Tibial nerve (tissue), 4 donors: ENCODE measurements at regions not wholly inside any gene's neighbourhood (a gene's known extent, or its start where the extent isn't known, plus 50 kb on each side); places are given as distances from the start of the nearest gene placed in this dataset.

Source experiments
- DNase-seq, 2 donors: peaks; one replicate each; pipeline ENCODE4 v3.0.0-alpha.2; 2019; ENCODE audit warnings: low spot score in 2 of 2
- H3K27ac ChIP-seq, 4 donors: fragments of 200-600 bp; sonication (generic) in 3 of 4; one replicate each; pipeline ENCODE4 v1.5.1; 2017 to 2019; ENCODE audit warnings: mild to moderate bottlenecking in 1 of 4
- H3K27me3 ChIP-seq, 2 donors: fragments of 200-600 bp; sonication (generic) in 1 of 2; one replicate each; pipeline versions ENCODE4 v1.5.1 to v1.6.0; 2017 to 2019
- H3K36me3 ChIP-seq, 3 donors: fragments of 200-600 bp; sonication (generic); one replicate each; pipeline ENCODE4 v1.5.1; 2018 to 2019
- H3K4me1 ChIP-seq, 4 donors: fragments of 200-600 bp; sonication (generic) in 3 of 4; one replicate each; pipeline ENCODE4 v1.5.1; 2017 to 2019
- H3K4me3 ChIP-seq, 4 donors: fragments of 200-600 bp; sonication (generic) in 3 of 4; one replicate each; pipeline ENCODE4 v1.5.1; 2017 to 2019; ENCODE audit warnings: mild to moderate bottlenecking in 1 of 4, moderate library complexity in 1 of 4
- H3K9me3 ChIP-seq, 4 donors: fragments of 200-600 bp; sonication (generic) in 3 of 4; one replicate each; pipeline ENCODE4 v1.5.1; 2017 to 2019
- EP300 ChIP-seq, 2 donors: sonication (generic); formaldehyde crosslinking; IDR thresholded peaks; one replicate each; pipeline ENCODE4 v1.6.1; 2017; ENCODE audit warnings: antibody characterized with exemption in 2 of 2, mild to moderate bottlenecking in 1 of 2
- POLR2A ChIP-seq, 2 donors: fragments of 450-650 bp; IDR thresholded peaks; one replicate each; pipeline ENCODE4 v1.6.1; 2017; ENCODE audit warnings: antibody characterized with exemption in 2 of 2, mild to moderate bottlenecking in 2 of 2, moderate library complexity in 2 of 2
- WGBS, 2 donors: methylation state at CpG; one replicate each; pipeline ENCODE4 v1.1.5; 2018; 5-methylcytosine and 5-hydroxymethylcytosine counted together
- TF ChIP-seq, protein P1 (sequence below), 5 experiments: fragments of 200-600 bp in 3 of 5; fragments of 450-650 bp in 2 of 5; sonication (generic) in 3 of 5; IDR thresholded peaks; one replicate each; pipeline ENCODE4 v1.5.1; 2016 to 2019; ENCODE audit warnings: antibody characterized with exemption in 5 of 5, mild to moderate bottlenecking in 3 of 5, moderate library complexity in 2 of 5

DNA sequence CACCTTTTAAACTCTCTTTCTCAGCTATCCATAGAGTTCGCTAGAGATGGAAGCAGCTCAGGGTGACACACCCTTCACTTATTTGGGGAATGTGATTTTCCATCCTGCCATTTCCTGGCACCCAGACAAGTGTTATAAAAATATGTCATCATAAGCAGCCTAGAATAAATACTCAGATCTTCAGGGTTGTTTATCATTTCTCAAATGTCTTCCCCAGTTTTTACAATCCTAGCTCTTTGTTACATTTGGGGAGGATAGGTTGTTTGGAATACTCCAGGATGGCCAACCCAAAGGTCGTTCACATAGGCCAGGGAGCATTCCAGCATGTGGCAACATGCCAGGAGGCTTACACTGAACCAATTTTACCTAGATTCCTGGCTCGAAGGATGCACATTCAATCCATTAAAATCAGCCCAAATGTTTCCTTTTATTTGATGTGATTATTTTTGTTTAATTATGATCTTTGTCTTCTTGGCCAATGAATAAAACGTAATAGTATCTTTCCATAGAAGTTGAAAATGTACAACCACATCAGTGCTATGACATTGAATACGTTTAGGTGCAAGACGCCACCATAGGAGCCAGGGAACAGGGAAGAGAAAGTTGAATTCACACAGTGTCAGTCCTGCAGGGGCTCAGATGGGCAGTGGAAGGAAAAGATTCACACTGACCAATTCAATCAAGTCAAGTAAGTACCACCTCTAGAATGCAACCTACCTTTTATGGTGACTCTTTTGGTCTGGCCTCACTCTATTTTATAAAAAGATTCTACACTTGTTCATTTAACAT, 537.7 kb upstream of the MDFIC2 start:
- peaks cover 0 to 23% (median 0%) of the 10 kb centered on the region in 4 donors for H3K4me1 ChIP-seq
- H3K9me3 ChIP-seq: no peaks in the 10 kb centered on the region
- TF ChIP-seq EP300 (IDR thresholded peaks at IDR 0.05) (peak in 1 of 2 donors; percentile 75), POLR2A (IDR thresholded peaks at IDR 0.05) (no peak)
- H3K27ac ChIP-seq: peak overlapping the region in 2 of 4 donors; percentile 2 to 46
- peak in 1 of 2 donors; percentile 54 for DNase-seq
- no peaks in the 10 kb centered on the region for H3K27me3 ChIP-seq
- no peak overlapping the region for H3K4me3 ChIP-seq
- H3K36me3 ChIP-seq: no peaks in the 10 kb centered on the region
- 49 to 55% methylated on average over 6 of the region's 6 CpGs for WGBS, 2 donors

GRCh38 chr3:70840106-70840870, 527.9 kb upstream of the MDFIC2 start:
- H3K36me3 ChIP-seq: no peaks in the 10 kb centered on the region
- DNase-seq: no peak
- TF ChIP-seq EP300 (IDR thresholded peaks at IDR 0.05): no peak
- no peak for TF ChIP-seq POLR2A (IDR thresholded peaks at IDR 0.05)
- TF ChIP-seq, protein P1, sequence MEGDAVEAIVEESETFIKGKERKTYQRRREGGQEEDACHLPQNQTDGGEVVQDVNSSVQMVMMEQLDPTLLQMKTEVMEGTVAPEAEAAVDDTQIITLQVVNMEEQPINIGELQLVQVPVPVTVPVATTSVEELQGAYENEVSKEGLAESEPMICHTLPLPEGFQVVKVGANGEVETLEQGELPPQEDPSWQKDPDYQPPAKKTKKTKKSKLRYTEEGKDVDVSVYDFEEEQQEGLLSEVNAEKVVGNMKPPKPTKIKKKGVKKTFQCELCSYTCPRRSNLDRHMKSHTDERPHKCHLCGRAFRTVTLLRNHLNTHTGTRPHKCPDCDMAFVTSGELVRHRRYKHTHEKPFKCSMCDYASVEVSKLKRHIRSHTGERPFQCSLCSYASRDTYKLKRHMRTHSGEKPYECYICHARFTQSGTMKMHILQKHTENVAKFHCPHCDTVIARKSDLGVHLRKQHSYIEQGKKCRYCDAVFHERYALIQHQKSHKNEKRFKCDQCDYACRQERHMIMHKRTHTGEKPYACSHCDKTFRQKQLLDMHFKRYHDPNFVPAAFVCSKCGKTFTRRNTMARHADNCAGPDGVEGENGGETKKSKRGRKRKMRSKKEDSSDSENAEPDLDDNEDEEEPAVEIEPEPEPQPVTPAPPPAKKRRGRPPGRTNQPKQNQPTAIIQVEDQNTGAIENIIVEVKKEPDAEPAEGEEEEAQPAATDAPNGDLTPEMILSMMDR (IDR thresholded peaks at IDR 0.05): no peak
- H3K9me3 ChIP-seq: no peaks in the 10 kb centered on the region
- no peak overlapping the region for H3K4me3 ChIP-seq
- no peak overlapping the region for H3K27ac ChIP-seq
- H3K4me1 ChIP-seq: no peaks in the 10 kb centered on the region
- WGBS, 2 donors: 74 to 77% methylated on average over 4 of the region's 4 CpGs
- no peaks in the 10 kb centered on the region for H3K27me3 ChIP-seq

- no peaks in the 10 kb centered on the region for H3K27me3 ChIP-seq
- peaks cover 0 to 16% (median 8%) of the 10 kb centered on the region in 4 donors for H3K4me1 ChIP-seq
- TF ChIP-seq, protein P1 (IDR thresholded peaks at IDR 0.05): no peak
- TF ChIP-seq EP300 (IDR thresholded peaks at IDR 0.05): no peak
- TF ChIP-seq POLR2A (IDR thresholded peaks at IDR 0.05): no peak
- no peaks in the 10 kb centered on the region for H3K36me3 ChIP-seq
- peak overlapping the region in 2 of 4 donors; percentile 60 to 83 for H3K27ac ChIP-seq
- WGBS, 2 donors: 62 to 69% methylated on average over 7 of the region's 7 CpGs
- H3K9me3 ChIP-seq: no peaks in the 10 kb centered on the region
- no peak overlapping the region for H3K4me3 ChIP-seq
- no peak for DNase-seq
Observed at GRCh38 chr3:70833239-70833960, 521.0 kb upstream of the MDFIC2 start.

DNA sequence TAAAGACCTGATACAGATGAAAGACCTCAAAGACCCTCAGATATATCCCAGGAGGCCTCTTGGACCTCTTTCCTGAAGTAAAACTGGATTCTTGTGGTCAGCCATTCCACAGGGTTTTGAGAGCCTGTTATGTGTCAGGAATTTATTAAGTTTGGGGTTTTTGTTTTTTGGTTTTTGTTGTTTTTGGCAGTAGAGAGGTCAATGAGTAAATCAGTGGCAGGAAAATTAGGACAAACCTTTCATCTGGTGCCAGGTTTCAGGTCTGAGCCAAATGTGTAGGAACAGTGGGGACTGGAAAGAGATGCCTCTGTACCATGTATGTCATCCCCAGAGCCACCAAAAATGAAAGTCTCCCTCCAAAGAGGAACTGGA, 520.4 kb upstream of the MDFIC2 start:
- H3K27me3 ChIP-seq: no peaks in the 10 kb centered on the region
- H3K27ac ChIP-seq: peak overlapping the region in 3 of 4 donors; percentile 23 to 83 (median 60)
- H3K4me3 ChIP-seq: no peak overlapping the region
- DNase-seq: no peak
- peaks cover 0 to 16% (median 8%) of the 10 kb centered on the region in 4 donors for H3K4me1 ChIP-seq
- TF ChIP-seq, protein P1 (IDR thresholded peaks at IDR 0.05): no peak
- TF ChIP-seq POLR2A (IDR thresholded peaks at IDR 0.05) (no peak), EP300 (IDR thresholded peaks at IDR 0.05) (no peak)
- H3K9me3 ChIP-seq: no peaks in the 10 kb centered on the region
- no peaks in the 10 kb centered on the region for H3K36me3 ChIP-seq

GRCh38 chr3:70832089-70832833, 519.8 kb upstream of the MDFIC2 start:
- Histone ChIP-seq H3K9me3 (no peaks in the 10 kb centered on the region), H3K27ac (peak overlapping the region in 3 of 4 donors; percentile 23 to 83 (median 60)), H3K36me3 (no peaks in the 10 kb centered on the region), H3K4me3 (no peak overlapping the region), H3K4me1 (peaks cover 0 to 16% (median 8%) of the 10 kb centered on the region in 4 donors), H3K27me3 (no peaks in the 10 kb centered on the region)
- peak in 1 of 2 donors; percentile 24 for DNase-seq
- peak in 1 of 2 donors; percentile 40 for TF ChIP-seq EP300 (IDR thresholded peaks at IDR 0.05)
- TF ChIP-seq, protein P1 (IDR thresholded peaks at IDR 0.05): no peak
- no peak for TF ChIP-seq POLR2A (IDR thresholded peaks at IDR 0.05)
- 40 to 47% methylated on average over 5 of the region's 5 CpGs for WGBS, 2 donors
